H1 (cell line): ENCODE measurements at regions not wholly inside any gene's neighbourhood (a gene's known extent, or its start where the extent isn't known, plus 50 kb on each side); places are given as distances from the start of the nearest gene placed in this dataset.

Experiments used
- CTCF ChIA-PET: fragments of 300-600 bp; sonication (Branson Sonifier 250); formaldehyde crosslinking; loops from one replicate; lab custom pipeline; 2021; ENCODE audit not compliant: partially characterized antibody; lab: Charles Lee
- POLR2A ChIA-PET: fragments of 300-600 bp; sonication (Branson Sonifier 250); formaldehyde crosslinking; loops from one replicate; lab custom pipeline; 2021; ENCODE audit warnings: inconsistent platforms; ENCODE audit not compliant: partially characterized antibody; lab: Charles Lee
- DNase-seq, 2 experiments: peaks; one replicate each; pipeline versions ENCODE4 v3.0.0 to v3.0.0-alpha.2; 2010 to 2022; ENCODE audit warnings: low spot score in 2 of 2, low read depth in 1 of 2, mixed read lengths in 1 of 2
- FAIRE-seq: peaks from 2 replicates; lab custom pipeline; 2011; peaks lifted over from hg19 to GRCh38; lab: Jason Lieb, UNC
- H2AFZ ChIP-seq: 2 replicates; pipeline ENCODE4 v1.8.1; 2012; ENCODE audit warnings: low read length, inconsistent platforms
- H2AK5ac ChIP-seq: 2 replicates; pipeline ENCODE4 v1.6.1; 2013; ENCODE audit warnings: low read depth, low read length
- H2BK120ac ChIP-seq: replicated peaks from 2 replicates; pipeline ENCODE3; 2013; ENCODE audit warnings: low read depth, low read length, inconsistent platforms
- H2BK12ac ChIP-seq: 2 replicates; pipeline ENCODE4 v1.6.1; 2013; ENCODE audit warnings: low read depth, low read length
- H2BK15ac ChIP-seq: 2 replicates; pipeline ENCODE4 v1.6.1; 2013; ENCODE audit warnings: low read length
- H2BK20ac ChIP-seq: 2 replicates; pipeline ENCODE4 v1.6.1; 2013; ENCODE audit warnings: low read length
- H2BK5ac ChIP-seq: 2 replicates; pipeline ENCODE4 v1.6.1; 2013; ENCODE audit warnings: low read depth, low read length
- H3K14ac ChIP-seq: 2 replicates; pipeline ENCODE4 v1.6.1; 2013; ENCODE audit warnings: inconsistent platforms; ENCODE audit not compliant: insufficient read length
- H3K18ac ChIP-seq: 2 replicates; pipeline ENCODE4 v1.6.1; 2013; ENCODE audit warnings: low read length; ENCODE audit errors: extremely low read depth
- H3K23ac ChIP-seq: 2 replicates; pipeline ENCODE4 v1.6.1; 2013; ENCODE audit warnings: inconsistent platforms; ENCODE audit not compliant: insufficient read length
- H3K23me2 ChIP-seq: 2 replicates; pipeline ENCODE4 v1.6.1; 2013; ENCODE audit warnings: low read depth, low read length
- H3K27ac ChIP-seq: 2 replicates; pipeline ENCODE4 v1.6.1; 2011; ENCODE audit warnings: low read depth, low read length, inconsistent platforms
- H3K27me3 ChIP-seq, 4 experiments: replicated peaks in 1 of 4; 1 replicate in 1 of 4; 2 replicates in 3 of 4; pipeline versions ENCODE4 v1.6.1 to v1.8.1; 2011 to 2013; ENCODE audit warnings: low read length in 3 of 4, mild to moderate bottlenecking in 3 of 4, inconsistent platforms in 2 of 4, mixed read lengths in 2 of 4, moderate library complexity in 1 of 4; ENCODE audit not compliant: control insufficient read depth in 3 of 4, insufficient read depth in 3 of 4; ENCODE audit errors: extremely low read depth in 1 of 4
- H3K36me3 ChIP-seq, 4 experiments: 2 replicates each; pipeline versions ENCODE4 v1.6.1 to v1.8.1; 2011 to 2013; ENCODE audit warnings: mild to moderate bottlenecking in 4 of 4, low read length in 3 of 4, moderate library complexity in 2 of 4, control low read depth in 1 of 4, inconsistent platforms in 1 of 4; ENCODE audit not compliant: insufficient read depth in 4 of 4, control insufficient read depth in 2 of 4
- H3K4ac ChIP-seq: replicated peaks from 2 replicates; pipeline ENCODE3; 2013; ENCODE audit warnings: low read length, low read depth, mixed read lengths, inconsistent platforms; ENCODE audit not compliant: insufficient read length
- H3K4me1 ChIP-seq, 4 experiments: replicated peaks in 1 of 4; 1 replicate in 1 of 4; 2 replicates in 3 of 4; pipeline versions ENCODE4 v1.6.1 to v1.8.1; 2011 to 2013; ENCODE audit warnings: low read length in 3 of 4, inconsistent platforms in 2 of 4, mixed read lengths in 1 of 4; ENCODE audit not compliant: insufficient read depth in 4 of 4, control insufficient read depth in 3 of 4
- H3K4me2 ChIP-seq, 2 experiments: 2 replicates each; pipeline versions ENCODE4 v1.6.1 to v1.8.1; 2011 to 2013; ENCODE audit warnings: low read depth in 2 of 2, low read length in 2 of 2, control low read depth in 1 of 2, inconsistent platforms in 1 of 2, mild to moderate bottlenecking in 1 of 2; ENCODE audit not compliant: insufficient read depth in 1 of 2
- H3K4me3 ChIP-seq, 4 experiments: fragments of 200-600, 300-600 bp in 1 of 4; sonication (generic), shearing (Covaris generic), sonication (Bioruptor Twin) in 1 of 4; 2 replicates each; pipeline versions ENCODE4 v1.5.1 to v1.8.1; 2011 to 2016; ENCODE audit warnings: low read length in 4 of 4, low read depth in 3 of 4, control low read depth in 2 of 4, inconsistent platforms in 2 of 4, mild to moderate bottlenecking in 2 of 4, mixed read lengths in 1 of 4, moderate library complexity in 1 of 4; ENCODE audit not compliant: insufficient read depth in 2 of 4; ENCODE audit errors: extremely low read depth in 1 of 4
- H3K56ac ChIP-seq: replicated peaks from 2 replicates; pipeline ENCODE3; 2013; ENCODE audit warnings: low read depth, mild to moderate bottlenecking, mixed read lengths, low read length, inconsistent platforms; ENCODE audit not compliant: insufficient read length
- H3K79me1 ChIP-seq: 2 replicates; pipeline ENCODE4 v1.6.1; 2013; ENCODE audit warnings: low read depth, low read length, control low read depth
- H3K79me2 ChIP-seq, 2 experiments: 2 replicates each; pipeline versions ENCODE4 v1.6.1 to v1.8.1; 2012 to 2013; ENCODE audit warnings: low read length in 2 of 2, mild to moderate bottlenecking in 2 of 2, inconsistent platforms in 1 of 2; ENCODE audit not compliant: insufficient read depth in 2 of 2, control insufficient read depth in 1 of 2
- H3K9ac ChIP-seq, 4 experiments: replicated peaks in 1 of 4; 1 replicate in 1 of 4; 2 replicates in 3 of 4; pipeline versions ENCODE4 v1.6.1 to v1.8.1; 2011 to 2013; ENCODE audit warnings: low read depth in 3 of 4, low read length in 3 of 4, control low read depth in 2 of 4, mild to moderate bottlenecking in 2 of 4, moderate library complexity in 2 of 4, inconsistent platforms in 1 of 4; ENCODE audit errors: extremely low read depth in 1 of 4
- H3K9me3 ChIP-seq, 2 experiments: 2 replicates each; pipeline versions ENCODE4 v1.6.1 to v1.8.1; 2012 to 2013; ENCODE audit warnings: mild to moderate bottlenecking in 2 of 2, moderate library complexity in 2 of 2, control low read depth in 1 of 2, inconsistent platforms in 1 of 2, low read depth in 1 of 2, low read length in 1 of 2, mixed read lengths in 1 of 2; ENCODE audit not compliant: insufficient read depth in 2 of 2
- H4K20me1 ChIP-seq, 2 experiments: replicated peaks in 1 of 2; 2 replicates each; pipeline versions ENCODE3 to v1.8.1; 2011 to 2013; ENCODE audit warnings: inconsistent platforms in 2 of 2, low read length in 2 of 2, mild to moderate bottlenecking in 1 of 2; ENCODE audit not compliant: insufficient read depth in 2 of 2, control insufficient read depth in 1 of 2
- H4K5ac ChIP-seq: 2 replicates; pipeline ENCODE4 v1.6.1; 2013; ENCODE audit warnings: low read length, low read depth, mixed read lengths, inconsistent platforms; ENCODE audit not compliant: insufficient read length
- H4K8ac ChIP-seq: 2 replicates; pipeline ENCODE4 v1.8.0; 2013; ENCODE audit warnings: mild to moderate bottlenecking, moderate library complexity, low read length, inconsistent platforms; ENCODE audit not compliant: insufficient read depth; ENCODE audit errors: extremely low read depth
- H4K91ac ChIP-seq: replicated peaks from 2 replicates; pipeline ENCODE3; 2013; ENCODE audit warnings: low read length, mixed read lengths, inconsistent platforms; ENCODE audit not compliant: insufficient read length
- ASH2L ChIP-seq: fragments of 200-600, 300-600 bp; sonication (generic); IDR thresholded peaks from one replicate; pipeline ENCODE4 v1.7.1; 2017; ENCODE audit warnings: low read length
- POLR2AphosphoS5 ChIP-seq: IDR thresholded peaks from 2 replicates; pipeline ENCODE4 v1.6.1; 2011; ENCODE audit warnings: low read depth, low read length
- RAD21 ChIP-seq, 2 experiments: IDR thresholded peaks in 1 of 2; conservative IDR thresholded peaks in 1 of 2; 2 replicates each; pipeline ENCODE4 v1.6.1; 2011; ENCODE audit warnings: low read depth in 2 of 2, low read length in 2 of 2, improper control_type of control experiment in 1 of 2, inconsistent platforms in 1 of 2, mild to moderate bottlenecking in 1 of 2, moderate library complexity in 1 of 2
- SP1 ChIP-seq: IDR thresholded peaks from 2 replicates; pipeline ENCODE4 v1.6.1; 2011; ENCODE audit warnings: low read depth, low read length
- TBP ChIP-seq: IDR thresholded peaks from 2 replicates; pipeline ENCODE4 v1.6.1; 2011; ENCODE audit warnings: low read depth, low read length, improper control_type of control experiment
- WGBS, 2 experiments: shearing (Covaris generic) in 1 of 2; methylation state at CpG; one replicate each; pipeline versions ENCODE4 v1.1.6 to v1.1.7; 2013 to 2015; ENCODE audit warnings: low lambda C conversion rate in 2 of 2, mixed read lengths in 2 of 2, inconsistent platforms in 1 of 2, low coverage in 1 of 2, missing lambda C conversion rate in 1 of 2; ENCODE audit not compliant: insufficient replicate concordance in 2 of 2, insufficient coverage in 1 of 2, insufficient read length in 1 of 2; ENCODE audit errors: extremely low coverage in 1 of 2, missing lambda C conversion rate in 1 of 2; 5-methylcytosine and 5-hydroxymethylcytosine counted together

DNA sequence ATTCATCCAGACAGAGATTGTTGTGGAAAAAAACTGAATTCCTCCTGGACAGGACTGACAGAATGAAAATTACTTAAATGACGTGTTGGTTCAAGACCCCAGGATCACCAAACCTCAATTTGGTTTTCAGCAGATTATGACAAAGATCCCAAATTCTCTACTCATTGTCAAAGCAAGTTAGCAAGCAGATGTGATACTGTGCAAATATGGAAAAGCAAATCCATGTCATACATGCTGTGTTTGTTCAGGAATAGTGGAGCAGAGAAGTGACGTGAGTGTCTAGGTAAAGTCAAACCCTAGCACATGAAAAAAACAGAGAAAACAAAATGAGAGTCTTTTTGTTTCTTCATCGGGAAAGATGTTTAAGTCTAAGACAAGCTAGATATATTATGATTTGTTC lies 169.2 kb upstream of the NBEA start:
- H3K4me1 ChIP-seq, result peaks cover 0 to 9% (median 2%) of the 10 kb centered on the region in 4 experiments; a peak in 2 of 7 replicates
- H3K23ac ChIP-seq, result no peak overlapping the region
- no peak overlapping the region for H3K4ac ChIP-seq
- no peak for DNase-seq
- H3K27me3 ChIP-seq, result no peaks in the 10 kb centered on the region
- no peak for TF ChIP-seq ASH2L
- TF ChIP-seq POLR2AphosphoS5, result no peak
- TF ChIP-seq SP1, result no peak
- TF ChIP-seq RAD21 (IDR thresholded peaks at IDR 0.05 in 1 of 2, conservative IDR thresholded peaks at IDR 0.05 in 1 of 2; ENCODE audit: low read depth in 2 of 2, low read length in 2 of 2), result no peak
- TF ChIP-seq TBP, result no peak
- no peak overlapping the region for H3K56ac ChIP-seq
- no peak overlapping the region for H3K18ac ChIP-seq
- H4K8ac ChIP-seq, result no peak overlapping the region
- H3K14ac ChIP-seq, result no peak overlapping the region
- no peaks in the 10 kb centered on the region for H4K20me1 ChIP-seq
- H3K36me3 ChIP-seq, result no peaks in the 10 kb centered on the region
- no peak overlapping the region for H2BK20ac ChIP-seq
- H4K91ac ChIP-seq, result no peak overlapping the region
- no peaks in the 10 kb centered on the region for H3K79me2 ChIP-seq
- H3K4me3 ChIP-seq, result no peak overlapping the region
- no peaks in the 10 kb centered on the region for H3K79me1 ChIP-seq
- FAIRE-seq, result no peak
- H2BK12ac ChIP-seq, result no peak overlapping the region
- H2BK5ac ChIP-seq, result no peak overlapping the region
- 91% methylated on average over 3 of the region's 3 CpGs; no CpG with 5 or more reads in 1 of the 2 experiments for WGBS, 2 experiments
- no peak overlapping the region for H2BK15ac ChIP-seq
- H4K5ac ChIP-seq, result no peak overlapping the region
- ChIA-PET CTCF (no interaction called here), POLR2A (no interaction called here)
- H3K9me3 ChIP-seq, result no peaks in the 10 kb centered on the region
- no peak overlapping the region for H2AFZ ChIP-seq
- no peak overlapping the region for H2BK120ac ChIP-seq
- H3K27ac ChIP-seq, result no peak overlapping the region
- H3K4me2 ChIP-seq, result no peak overlapping the region
- no peak overlapping the region for H2AK5ac ChIP-seq
- no peaks in the 10 kb centered on the region for H3K23me2 ChIP-seq
- no peak overlapping the region for H3K9ac ChIP-seq
